CD4-positive, alpha-beta T cell treated with Interleukin-6 for 4 hours (primary cell): ENCODE measurements at regions not wholly inside any gene's neighbourhood (a gene's known extent, or its start where the extent isn't known, plus 50 kb on each side); places are given as distances from the start of the nearest gene placed in this dataset.
A peak's percentile ranks its signal among the peaks of the same experiment; 100 is the strongest.
"Not testable (repeated sequence)": the region's sequence is repeated elsewhere in the genome, so short reads cannot be mapped to it uniquely, and the experiment has no call there.

Experiments used
- DNase-seq: peaks from one replicate; pipeline ENCODE4 v3.0.0-alpha.2; 2020; ENCODE audit warnings: mixed read lengths

GRCh38 chrX:39052751-39053150, 251.5 kb downstream of the MID1IP1 start:
- DNase-seq, result no peak

GRCh38 chrX:39058724-39059123, 257.5 kb downstream of the MID1IP1 start:
- DNase-seq, result no peak

- DNase-seq, result no peak
These were observed 258.6 kb downstream of the MID1IP1 start for GRCh38 chrX:39059866-39060265.

DNA sequence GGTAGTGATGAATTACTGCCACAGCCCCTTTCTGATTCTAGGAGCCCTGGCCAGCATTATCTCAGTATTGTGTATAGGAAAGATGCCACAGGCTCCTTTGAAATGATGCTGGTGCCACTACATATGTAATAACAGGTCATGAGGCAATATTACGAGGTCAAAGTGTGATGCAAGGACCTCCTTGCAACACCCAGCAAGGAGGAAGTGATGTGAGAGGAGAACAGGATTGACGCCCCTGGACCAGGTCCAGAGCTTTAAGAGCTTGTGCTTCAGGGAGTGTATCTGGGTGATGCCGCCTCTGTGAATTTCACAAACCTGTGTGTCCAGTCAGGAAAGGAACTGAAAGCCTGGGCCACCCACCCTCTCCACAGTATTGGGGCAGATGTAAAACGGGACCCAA, 261.8 kb downstream of the MID1IP1 start:
- DNase-seq, result no peak

GRCh38 chrX:39063702-39064101, 262.4 kb downstream of the MID1IP1 start:
- DNase-seq, result no peak

GRCh38 chrX:39065051-39065871, 264.0 kb downstream of the MID1IP1 start:
- DNase-seq, result no peak

GRCh38 chrX:39067866-39068265, 266.6 kb downstream of the MID1IP1 start:
- DNase-seq, result no peak

- not testable (repeated sequence) for DNase-seq
These were observed 267.4 kb downstream of the MID1IP1 start for GRCh38 chrX:39068634-39069033.

- no peak for DNase-seq
These were observed 268.8 kb downstream of the MID1IP1 start for GRCh38 chrX:39070009-39070408.

DNA sequence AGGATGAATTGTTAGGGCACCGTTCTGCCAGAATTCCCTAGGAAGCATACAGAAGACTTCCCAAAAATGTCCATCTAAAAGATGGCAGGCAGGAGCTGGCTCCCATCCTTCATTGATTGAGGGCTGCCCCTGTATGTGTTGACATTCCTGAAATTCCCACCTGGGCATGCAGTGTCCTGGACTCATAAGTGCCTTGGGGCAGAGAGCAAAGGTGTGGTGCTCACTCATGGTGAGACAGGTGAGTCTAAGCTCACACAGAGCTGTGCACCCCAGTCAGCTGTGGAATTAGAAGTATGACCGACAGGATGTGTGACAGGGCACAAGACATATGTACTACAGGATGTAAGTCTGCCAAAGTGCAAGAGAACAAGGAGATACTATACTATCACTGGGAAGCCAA, 271.9 kb downstream of the MID1IP1 start:
- no peak for DNase-seq

DNA sequence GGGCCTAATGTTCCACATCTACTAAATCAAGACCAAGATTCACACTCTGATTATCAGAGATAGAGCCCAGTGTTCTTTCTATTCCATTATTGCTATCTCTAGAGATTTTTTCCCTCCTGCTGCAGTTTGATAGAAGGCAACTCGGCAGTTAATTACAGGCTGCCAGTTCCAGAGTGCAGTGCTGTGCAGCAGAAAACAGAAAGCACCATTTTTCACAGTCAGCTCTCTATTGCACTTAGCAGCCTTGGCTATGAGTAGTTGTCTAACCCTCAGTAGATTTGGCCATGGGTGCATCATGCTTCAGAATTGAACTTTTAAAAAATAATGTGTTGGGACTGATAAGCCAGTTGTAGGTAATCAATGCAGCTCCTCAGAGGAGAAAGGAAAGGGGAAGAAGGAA, 295.3 kb downstream of the MID1IP1 start:
- no peak for DNase-seq

- DNase-seq, result no peak
These were observed 303.5 kb downstream of the MID1IP1 start for GRCh38 chrX:39104745-39105144.

DNA sequence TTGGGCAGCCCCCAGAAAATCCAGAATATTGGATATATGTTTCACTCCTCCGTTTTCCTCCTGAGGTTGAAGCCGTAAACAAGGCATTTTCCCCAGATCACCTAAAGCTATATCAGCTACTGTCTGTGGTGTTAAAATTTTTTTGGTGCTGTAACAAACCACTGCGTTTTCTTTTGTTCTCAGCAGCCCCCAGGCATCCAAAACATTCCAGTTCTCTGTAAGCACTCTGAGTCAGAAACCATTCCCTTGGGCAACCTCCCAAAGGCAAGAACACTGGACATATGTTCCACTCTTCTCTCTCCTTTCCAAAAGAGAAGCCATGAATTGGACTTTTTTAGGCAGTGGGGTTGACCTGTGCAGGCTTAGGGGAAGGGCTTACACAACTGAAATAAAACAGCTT, 310.9 kb downstream of the MID1IP1 start:
- DNase-seq, result no peak

GRCh38 chrX:39115166-39115565, 313.9 kb downstream of the MID1IP1 start:
- no peak for DNase-seq

- no peak for DNase-seq
These were observed 315.8 kb downstream of the MID1IP1 start for GRCh38 chrX:39117101-39117500.

- no peak for DNase-seq
These were observed 320.6 kb downstream of the MID1IP1 start for GRCh38 chrX:39121903-39122302.

DNA sequence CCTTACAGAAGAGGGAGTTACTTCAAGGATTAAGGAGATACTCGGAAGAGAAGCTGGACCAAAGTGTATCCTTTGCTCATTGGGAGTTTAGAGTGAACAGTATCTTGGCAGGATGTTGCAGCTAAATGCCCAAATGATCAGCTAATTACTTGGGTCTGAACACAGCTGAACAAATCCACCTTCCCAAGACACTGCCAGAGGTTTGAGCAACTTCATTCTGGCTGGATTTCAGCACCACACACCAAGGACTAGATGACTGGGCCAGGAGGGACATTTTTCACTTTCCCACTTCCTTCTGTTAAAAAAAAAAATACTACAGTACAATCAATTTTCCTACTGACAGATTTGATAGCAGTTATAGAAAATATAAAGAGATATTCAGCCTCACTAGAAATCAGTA, 324.6 kb downstream of the MID1IP1 start:
- no peak for DNase-seq

DNA sequence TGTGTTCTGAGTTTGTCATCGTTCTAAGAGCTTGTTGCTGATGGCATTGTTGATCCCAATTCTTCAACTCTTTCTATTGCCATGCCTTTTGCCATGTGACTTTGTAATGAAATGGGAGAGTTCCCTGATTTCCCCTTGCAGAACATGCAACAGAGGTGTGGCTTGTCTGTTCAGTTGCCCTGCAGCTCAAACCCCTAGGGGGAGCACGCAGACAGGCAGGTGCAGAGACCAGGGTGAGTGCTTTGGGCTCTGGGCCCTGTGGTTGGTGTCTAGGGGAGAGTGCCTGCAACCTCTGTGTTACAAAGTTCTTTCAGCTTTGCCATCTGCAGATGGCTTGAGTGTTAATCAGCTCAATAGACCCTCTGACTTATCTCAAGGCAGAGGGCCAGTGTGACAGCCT, 332.7 kb downstream of the MID1IP1 start:
- peak; percentile 28 for DNase-seq

DNA sequence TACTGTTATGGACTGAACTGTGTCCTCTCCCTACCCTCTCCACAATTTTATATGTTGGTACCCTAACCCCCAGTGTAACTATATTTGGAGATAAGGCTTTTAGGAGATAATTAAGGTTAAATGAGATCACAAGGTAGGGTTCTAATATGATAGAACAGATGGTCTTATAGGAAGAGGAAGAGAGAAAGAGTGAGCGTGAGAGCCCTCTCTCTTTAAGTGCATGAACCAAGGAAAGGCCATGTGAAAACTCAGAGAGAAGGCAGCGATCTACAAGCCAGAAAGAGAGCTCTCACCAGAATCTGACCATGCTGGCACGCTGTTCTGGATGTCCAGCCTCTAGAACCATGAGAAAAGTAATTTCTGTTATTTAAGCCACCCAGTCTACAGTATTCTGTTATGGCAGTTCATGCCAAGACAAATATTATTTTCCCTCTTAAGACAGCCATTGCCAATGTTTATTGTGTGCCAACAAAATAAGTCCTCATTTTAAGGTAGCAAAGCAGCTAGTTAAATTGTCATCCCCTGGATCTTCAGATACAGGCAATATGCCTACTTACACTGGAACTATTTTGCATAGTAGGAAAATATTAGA, 336.2 kb downstream of the MID1IP1 start:
- no peak for DNase-seq

DNA sequence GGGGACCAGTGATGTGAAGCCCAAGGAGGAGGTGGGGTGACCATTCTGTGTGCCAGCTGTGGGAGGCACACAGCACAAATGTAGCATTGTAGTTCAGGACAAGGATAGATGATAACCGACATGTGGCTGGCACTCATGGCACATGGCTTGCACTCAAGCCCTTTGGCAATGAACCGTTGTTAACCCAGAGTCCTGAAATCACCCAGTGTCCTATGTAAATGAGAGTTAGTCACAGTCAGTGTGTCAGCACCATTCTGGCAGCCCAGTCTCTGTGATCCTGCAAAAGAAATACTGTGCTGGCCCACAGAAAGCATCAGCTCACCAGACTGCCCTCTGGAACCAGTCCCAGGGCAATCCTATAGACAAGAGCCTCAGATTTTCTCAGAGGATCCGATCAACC, 339.3 kb downstream of the MID1IP1 start:
- DNase-seq, result no peak

- DNase-seq, result no peak
These were observed 343.1 kb downstream of the MID1IP1 start for GRCh38 chrX:39144323-39144722.

DNA sequence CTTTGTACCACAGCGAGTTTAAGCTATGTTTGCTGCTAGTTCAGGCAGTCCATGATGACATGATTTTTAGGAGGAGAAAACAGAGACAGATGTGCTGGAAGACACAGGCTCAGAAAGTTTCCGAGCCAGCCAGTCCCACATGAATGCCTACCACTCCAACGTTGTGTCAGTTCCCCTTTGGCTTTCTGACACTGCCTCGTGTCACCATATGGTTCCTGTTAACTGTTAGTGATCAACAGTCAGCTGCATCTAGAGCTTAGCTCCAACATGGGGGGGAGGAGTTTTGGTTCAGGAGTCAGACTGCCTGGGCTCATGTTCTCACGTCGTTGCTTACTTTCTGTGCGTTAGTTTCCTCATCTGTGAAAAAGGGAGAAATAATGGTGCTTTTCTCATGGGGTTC, 343.7 kb downstream of the MID1IP1 start:
- DNase-seq, result no peak

GRCh38 chrX:39145859-39146258, 344.6 kb downstream of the MID1IP1 start:
- DNase-seq, result no peak

- peak; percentile 69 for DNase-seq
These were observed 348.5 kb downstream of the MID1IP1 start for GRCh38 chrX:39149761-39150160.

DNA sequence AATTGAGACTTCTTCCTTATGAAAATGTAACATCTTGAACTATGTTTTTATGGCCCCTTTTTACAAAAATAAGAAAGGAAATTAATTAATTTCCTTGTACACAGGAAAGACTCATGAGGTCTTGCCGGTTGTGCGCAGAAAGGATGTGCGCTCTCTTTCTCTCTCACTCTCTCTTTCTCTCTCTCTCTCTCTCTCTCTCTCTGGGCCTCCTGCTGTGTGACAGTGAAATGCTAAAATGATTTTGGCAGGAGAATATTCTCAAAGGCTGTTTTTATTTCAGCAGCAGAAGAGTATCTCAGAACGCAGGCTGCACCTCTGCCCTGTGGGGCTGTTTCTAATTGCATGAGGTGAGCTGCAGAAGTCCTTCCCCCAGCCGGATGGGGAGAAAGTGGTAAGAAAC, 349.0 kb downstream of the MID1IP1 start:
- DNase-seq, result no peak
